HG03159 (cell line): ENCODE measurements at regions not wholly inside any gene's neighbourhood (a gene's known extent, or its start where the extent isn't known, plus 50 kb on each side); places are given as distances from the start of the nearest gene placed in this dataset.

Experiments used
- ATAC-seq: cut with Tn5 transposase; IDR thresholded peaks from one replicate; pipeline ENCODE4 v1.9.1; 2021; ENCODE audit warnings: mild to moderate bottlenecking, moderate library complexity; ENCODE audit not compliant: unreplicated experiment

- no peak for ATAC-seq
These were observed 83.2 kb upstream of the PBX1 start for GRCh38 chr1:164475834-164476233.

- no peak for ATAC-seq
These were observed 81.6 kb upstream of the PBX1 start for GRCh38 chr1:164477343-164477742.

DNA sequence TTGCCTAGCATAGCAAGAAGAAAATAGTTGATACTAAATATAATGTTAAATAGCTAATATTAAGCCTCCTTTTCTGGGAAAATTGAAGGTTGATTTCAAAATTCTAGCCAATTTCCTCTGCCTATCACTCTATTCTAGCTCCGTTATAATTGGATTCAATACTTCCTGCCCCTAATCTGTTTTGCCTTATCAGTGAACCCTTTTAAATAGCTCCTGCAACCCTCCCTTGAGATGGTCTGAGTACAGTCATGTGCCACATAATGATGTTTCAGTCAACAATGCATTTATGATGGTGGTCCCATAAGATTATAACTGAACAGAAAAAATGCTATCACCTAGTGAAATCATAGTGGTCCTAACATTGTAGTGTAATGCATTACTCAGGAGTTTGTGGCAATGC, 79.7 kb upstream of the PBX1 start:
- ATAC-seq: no peak

GRCh38 chr1:164480285-164480907, 78.6 kb upstream of the PBX1 start:
- ATAC-seq: no peak

GRCh38 chr1:164495905-164496304, 63.1 kb upstream of the PBX1 start:
- ATAC-seq: no peak

GRCh38 chr1:164498792-164499191, 60.2 kb upstream of the PBX1 start:
- no peak for ATAC-seq

DNA sequence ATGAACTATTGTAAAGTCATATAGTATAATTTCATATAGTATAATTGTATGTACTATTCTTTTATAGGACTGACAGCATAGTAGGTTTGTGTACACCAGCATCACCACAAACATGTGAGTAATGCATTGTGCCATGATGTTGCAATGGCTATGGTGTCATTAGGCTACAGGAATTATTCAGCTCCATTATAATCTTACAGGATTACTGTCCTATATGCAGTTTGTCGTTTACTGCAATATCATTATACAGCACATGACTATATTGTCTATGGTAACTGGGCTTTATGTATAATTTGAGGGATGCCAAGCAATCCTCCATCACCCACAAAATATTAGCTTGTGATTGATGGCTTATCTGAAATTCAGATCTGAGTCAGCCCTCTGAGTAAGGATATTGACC, 54.2 kb upstream of the PBX1 start:
- no peak for ATAC-seq
